ENCODE measurements at regions not wholly inside any gene's neighbourhood (a gene's known extent, or its start where the extent isn't known, plus 50 kb on each side); places are given as distances from the start of the nearest gene placed in this dataset.
"Not testable (repeated sequence)": the region's sequence is repeated elsewhere in the genome, so short reads cannot be mapped to it uniquely, and the experiment has no call there.

DNA sequence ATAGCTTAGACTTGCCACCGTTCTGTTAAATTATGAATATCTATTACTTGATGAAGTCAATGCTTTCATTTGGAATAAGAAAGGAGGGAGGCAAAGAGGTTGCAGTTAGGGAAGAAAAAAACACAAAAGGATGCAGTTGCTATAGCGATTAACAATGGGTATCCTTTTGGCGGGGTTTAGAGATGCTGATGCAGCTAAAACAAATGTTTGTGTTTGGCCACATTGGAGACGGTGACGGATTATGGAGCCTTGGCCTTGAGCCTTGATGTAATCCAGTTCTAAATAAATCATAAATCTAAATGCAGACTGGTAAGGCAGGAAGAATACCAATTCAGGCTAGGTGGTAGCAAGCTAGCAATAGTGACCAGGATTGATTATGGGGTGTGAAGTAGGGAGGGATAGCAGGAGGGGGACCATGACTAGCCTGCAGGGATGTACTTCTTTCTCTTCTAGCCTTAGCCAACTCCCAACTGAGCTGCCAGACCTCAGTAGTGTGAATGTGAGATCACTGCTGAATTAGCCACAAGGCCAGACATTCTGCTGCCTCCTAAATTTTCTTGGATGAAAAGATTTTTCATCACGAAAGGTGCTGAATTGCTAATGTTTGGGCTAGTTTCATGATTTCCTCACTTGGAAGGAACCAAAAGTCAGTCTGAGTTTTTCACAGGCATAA, 160.3 kb downstream of the TLR4 start:
- DNase-seq, result no peak

DNA sequence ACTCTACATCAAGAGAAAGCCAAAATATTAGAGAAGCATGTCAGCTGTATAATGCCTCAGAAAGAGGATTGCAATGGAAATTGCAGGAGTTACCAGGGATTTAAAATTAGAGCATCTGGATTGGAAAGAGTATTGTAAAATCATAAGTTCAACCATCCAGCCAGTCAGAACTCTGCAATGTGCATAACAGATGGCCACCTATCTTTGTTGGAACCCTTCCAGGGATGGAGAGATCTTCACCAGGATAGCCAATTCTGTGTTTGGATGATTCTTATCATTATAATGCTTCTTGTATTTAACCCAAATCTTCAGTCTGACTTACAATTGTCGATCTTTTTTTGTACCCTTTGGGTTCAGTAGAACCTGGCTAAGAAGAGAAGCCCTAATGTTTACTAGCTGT, 164.4 kb downstream of the TLR4 start:
- no peak for DNase-seq

DNA sequence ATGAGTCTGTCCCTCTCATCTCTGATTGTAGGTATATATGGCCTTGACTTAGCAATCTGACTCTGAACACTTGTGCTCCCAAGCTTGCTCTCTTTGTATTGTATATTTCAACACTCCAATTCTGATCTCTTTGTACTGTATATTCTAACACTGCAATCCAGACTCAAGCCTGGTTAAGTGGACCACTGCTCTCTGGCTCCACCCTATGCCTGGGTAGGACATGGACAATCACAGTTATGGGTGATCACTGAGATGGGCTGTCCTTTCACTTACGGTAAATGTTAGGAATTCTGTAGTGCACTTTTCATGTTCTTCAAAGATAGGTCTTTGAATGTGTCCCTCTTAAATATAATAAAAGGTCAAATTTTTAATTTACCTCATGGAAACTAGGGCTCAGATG, 165.1 kb downstream of the TLR4 start:
- DNase-seq, result no peak

DNA sequence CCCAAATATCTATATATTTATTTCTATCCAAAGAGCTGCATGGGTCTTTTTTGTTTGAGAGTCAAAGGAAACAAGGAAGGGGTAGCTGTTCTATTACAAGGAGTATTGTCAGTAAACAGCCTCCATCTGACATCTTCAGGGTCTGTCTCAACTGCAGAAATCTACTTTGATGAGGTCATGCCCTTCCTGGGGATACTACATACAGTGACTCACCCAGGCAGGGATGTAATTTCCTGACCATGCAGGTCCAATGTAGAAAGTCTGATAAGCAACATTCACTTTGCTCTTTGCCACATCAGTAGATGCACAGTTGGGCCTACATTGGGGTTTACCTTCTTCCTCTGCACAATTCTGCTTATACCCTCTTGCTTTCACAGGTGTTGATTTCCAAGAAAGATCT, 165.5 kb downstream of the TLR4 start:
- no peak for DNase-seq

DNA sequence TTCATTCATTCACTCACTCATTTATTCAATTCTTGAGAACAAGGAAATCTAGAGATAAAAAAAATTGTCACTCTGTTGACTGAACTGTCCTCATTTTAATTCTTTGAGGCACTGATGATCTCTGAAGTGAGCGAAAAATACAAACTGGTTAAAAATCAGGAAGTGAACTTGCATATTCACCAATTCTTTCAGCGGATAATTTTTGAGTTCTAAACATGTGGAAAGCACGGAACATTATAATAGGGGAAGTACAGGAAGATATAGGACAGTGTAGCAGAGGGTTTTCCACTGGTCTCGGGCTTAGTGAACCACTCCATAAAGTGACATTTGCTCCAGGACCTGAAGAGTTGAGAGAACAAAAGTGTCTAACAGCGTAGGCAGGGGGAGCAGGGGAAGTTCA, 169.5 kb downstream of the TLR4 start:
- no peak for DNase-seq

DNA sequence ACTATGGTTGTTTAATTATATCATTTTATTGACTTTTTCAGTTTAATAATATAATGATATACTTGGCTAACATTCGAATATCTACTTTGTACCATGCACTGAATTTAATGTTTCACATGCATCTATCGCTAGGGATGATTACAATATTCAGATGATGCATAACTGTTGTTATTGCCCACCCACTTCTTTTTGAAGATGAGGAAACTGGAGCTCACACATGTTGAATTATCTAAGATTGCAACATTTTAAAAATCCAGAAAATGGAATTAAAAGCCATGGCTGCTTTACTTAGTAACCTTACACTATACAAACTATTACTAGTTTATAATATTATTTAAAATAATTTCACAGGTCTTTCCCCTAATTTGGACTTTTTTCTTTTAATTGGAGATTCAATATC, 171.7 kb downstream of the TLR4 start:
- DNase-seq, result no peak

DNA sequence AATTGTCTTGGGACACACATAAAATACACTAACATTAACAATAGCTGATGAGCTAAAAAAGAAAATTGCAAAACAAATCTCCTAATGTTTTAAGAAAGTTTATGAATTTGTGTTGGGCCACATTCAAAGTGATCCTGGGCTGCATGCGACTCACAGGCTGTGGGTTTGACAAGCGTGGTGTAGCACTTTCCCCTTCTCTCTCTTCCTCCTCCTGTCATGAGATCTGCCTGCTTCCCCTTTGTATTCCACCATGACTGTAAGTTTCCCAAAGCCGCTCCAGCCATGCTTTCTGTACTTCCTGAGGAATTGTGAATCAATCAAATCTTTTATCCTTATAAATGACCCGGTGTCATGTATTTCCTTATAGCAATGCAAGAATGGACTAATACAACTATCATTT, 178.0 kb downstream of the TLR4 start:
- DNase-seq, result no peak

DNA sequence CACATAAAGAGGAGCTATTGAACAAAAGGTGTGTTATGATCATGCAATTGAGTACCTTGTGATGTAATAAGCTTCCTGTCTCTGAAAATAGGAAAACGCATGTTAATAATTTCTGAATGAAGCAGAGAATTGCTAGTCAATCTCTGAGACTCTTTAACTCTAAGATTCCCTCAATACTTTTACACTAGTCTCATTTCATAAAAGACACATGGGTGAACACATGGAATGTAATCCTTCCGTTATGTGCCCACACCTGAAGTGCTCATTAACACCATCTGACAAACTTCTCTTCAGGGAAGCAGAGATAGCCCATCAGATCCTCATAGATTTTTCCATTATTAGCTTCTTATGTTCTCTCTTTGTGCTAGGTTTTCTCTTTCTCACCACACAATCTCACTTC, 182.4 kb downstream of the TLR4 start:
- no peak for DNase-seq

DNA sequence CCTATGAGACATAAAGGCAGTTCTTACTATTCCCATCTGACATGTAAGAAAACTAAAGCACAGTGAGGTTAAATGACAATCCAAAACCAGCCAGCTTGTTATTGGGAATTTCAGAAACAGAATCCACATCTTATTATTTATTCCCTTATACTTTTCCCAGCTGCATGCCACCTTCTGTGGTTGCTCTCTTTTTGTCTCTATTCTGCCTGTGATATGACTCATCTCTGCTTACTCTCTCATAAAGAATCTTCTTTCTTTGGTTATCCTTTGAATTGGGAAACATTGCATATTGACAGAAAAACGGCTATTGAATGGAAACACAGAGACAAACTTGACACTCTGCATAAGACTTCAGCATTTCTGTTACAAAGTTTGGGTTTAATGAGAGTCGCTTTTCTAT, 183.2 kb downstream of the TLR4 start:
- no peak for DNase-seq

DNA sequence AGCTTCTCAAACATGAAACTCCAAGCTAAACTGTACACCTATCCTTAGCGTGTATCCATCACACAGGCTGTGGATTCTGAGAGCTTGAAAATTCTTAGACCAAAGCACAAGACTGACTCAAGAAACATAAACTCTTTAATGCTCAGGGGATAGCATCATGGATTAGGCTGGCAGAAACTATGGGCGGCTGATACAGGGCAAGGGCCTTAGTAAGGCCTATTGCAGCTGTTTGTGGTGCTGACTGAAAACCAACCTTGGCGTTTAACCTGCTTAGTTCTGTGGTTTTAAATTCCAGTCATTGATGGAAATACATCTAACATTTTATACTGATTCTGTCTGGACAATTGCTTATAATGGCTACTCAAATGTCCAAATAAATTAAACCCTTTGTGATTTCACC, 183.7 kb downstream of the TLR4 start:
- no peak for DNase-seq

DNA sequence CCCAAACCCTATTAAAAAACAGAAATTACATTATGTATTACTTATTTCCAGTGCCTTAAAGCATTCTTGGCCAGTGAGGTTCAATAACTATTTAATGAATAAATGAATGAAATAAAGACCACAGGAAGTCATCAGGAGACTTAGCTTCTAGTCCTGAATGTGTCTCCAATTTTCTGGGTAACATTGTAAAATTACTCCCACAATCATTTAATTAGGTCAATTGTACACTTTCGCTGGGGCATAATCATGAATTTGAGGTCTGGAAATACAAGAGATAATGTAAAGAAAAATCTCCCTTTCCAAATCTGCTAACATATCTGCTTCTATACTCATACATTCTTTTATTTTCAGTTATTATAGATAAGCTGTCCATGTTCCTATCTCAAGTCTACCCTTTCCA, 199.2 kb downstream of the TLR4 start:
- no peak for DNase-seq

DNA sequence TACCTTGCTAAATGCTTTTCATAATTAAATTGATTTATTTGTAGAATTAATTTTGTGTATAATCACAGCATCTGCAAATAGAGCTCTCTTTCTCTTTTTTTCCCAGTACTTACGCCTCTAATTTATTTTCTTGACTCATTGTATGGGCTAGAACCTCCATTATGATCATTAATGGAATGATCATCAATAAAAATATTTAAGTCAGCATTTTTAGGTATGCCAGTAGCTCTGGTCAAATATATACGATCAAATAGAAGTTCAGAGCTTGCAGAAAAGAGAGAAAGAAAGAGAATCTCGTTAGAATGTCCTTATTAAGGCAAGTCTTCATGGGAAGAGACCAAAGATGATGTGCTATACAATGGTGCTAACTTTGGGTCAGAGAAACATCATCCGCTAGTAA, 202.6 kb downstream of the TLR4 start:
- no peak for DNase-seq

DNA sequence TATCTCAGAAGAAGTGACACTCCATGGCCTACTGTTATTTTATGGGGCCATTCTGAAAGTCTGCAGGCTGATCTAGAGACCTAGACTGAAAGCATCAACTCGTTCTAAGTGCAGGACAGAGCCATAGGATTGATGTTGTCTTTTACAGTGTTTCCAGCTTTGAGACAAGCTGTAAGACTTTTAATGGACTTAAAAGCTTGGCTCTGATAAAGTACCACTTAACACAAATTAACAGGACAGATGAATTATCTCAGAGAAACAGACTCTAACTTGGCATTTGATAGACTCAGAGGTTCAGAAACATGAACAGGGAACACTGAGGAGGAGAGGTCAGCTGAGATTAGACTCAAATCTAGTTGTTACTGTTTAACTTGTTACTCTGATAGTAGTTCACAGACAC, 203.2 kb downstream of the TLR4 start:
- no peak for DNase-seq

DNA sequence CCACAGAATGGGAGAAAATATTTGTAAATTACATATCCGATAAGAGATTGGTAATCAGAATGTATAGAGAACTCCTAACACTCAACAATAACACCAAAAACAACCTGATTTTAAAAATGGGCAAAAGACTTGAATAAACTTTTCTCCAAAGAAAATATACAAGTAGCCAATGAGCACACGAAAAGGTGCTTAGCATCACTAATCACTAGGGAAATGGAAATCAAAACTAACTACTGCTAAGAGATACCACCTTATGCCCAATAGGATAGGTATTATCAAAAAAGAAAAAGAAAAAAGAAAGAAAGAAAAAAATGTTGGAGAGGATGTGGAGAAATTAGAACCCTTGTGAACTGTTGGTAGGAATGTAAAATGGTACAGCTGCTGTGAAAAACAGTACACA, 212.1 kb downstream of the TLR4 start:
- DNase-seq, result no peak

DNA sequence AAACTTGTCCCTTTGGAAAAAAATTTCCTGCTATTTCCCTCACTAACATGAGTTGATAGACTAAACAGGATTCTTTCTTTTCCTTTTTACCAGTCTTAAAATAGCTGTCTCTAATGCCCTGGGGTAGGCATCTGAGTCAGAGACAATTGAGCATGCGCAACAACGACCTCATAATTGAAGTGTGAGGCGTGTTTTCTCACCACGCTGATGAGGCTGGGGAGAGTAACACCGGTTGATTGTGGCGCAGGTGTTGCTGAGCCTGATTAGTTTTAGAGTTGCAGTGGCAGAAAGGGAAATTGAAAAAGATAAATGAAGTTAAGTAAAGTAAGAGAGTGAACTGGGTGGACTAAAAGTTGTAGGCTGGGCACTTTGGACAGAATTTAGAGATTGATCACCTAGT, 213.7 kb downstream of the TLR4 start:
- DNase-seq, result no peak

DNA sequence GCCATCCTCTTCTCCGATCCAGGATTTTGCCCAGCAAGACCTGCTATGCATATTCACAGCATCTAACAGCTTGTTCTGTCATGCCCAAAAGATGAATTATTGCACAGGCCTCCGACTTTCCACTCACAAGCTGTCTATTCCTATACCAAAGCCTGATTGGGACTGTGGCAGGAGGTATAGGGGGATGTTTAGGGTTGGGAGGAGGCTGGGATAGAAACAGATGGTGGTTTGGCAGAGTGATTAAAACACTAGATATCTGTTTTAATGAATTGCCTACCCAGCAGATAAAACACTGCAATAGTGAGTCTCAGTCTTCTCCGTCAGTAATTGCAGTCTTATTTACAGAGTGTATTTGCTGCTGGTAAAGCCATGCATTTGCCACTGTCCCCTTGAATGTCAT, 215.3 kb downstream of the TLR4 start:
- no peak for DNase-seq

DNA sequence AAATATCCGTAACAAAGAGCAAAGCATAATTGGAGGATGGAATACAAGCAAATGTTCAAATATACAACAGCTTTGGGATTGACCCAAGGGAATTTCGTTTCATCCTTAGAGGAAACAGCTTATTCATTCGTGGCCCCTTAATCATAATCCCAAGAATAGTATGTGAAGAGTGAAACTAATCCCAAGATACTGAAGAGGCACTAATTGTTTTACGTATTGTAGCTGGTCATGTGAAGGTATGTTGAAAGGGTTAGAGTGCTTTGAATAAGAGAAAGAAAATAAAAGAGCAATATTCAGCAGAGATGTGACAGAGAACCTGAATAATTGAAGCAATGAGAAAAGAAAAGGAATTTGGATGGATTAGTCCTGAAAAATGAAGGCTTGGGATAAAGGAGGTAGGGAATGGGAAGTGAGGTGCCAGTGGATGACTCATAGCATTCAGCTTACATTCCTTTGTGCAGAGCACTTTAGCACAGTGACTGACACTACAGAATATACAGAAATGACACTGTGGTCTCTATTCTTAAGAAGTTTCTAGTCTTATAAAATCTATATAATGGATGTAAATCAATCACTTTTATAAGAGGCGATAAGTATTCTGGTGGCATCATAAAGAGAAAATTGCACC, 221.9 kb downstream of the TLR4 start:
- no peak for DNase-seq

DNA sequence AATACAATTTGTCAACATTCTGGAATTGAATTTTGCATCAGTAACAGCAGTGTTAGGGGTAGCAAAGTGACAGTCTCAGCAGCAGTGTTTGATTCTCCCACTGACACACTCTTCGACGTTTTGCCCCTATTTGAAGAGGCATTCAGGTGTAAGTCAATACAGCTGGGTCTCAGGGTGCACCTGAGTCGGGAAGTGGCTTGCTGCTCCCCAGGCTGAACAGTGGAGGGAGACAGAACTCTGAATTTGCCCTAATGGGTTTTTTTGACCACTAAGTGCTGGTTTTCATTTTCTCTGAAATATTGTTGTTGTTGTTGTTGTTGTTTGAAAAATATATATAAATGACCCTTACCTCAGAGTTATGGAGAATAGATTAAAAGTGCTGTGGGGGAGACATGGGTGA, 223.2 kb downstream of the TLR4 start:
- no peak for DNase-seq

DNA sequence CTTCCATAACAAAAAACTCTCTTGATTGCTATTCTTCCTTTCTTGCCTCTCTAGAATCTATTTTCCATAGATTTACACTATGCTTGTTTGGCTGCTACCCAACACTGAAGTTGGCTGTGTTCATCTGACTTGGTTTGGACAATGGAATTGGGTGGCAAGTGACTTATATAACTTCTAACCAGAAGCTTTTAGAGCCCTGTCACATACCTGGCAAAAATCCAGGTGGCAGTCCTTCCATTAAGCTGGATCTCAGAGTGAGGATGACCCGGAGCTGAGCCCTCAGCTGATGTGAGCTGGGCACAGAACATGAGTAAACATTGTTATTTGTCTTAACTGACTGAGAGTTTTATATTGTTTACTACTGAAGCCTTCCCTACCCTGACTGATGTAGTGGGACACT, 225.7 kb downstream of the TLR4 start:
- DNase-seq, result no peak

DNA sequence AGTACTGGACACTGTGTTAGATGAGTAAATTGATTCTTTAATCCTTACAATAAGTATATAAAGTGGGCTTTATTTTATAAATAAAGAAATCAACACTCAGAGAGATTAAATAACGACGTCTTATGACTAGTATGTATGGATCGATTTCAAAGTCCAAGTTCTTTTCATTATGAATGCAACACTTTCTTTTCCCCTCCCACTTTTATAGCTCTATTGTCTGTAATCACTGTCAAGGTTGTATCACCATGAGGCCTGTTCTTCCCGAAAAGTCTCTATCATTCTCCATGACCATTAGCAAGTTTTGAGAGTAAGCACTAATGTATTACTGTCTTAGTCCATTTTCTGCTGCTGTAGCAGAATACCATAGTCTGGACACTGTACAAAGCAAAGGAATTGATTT, 228.4 kb downstream of the TLR4 start:
- no peak for DNase-seq

DNA sequence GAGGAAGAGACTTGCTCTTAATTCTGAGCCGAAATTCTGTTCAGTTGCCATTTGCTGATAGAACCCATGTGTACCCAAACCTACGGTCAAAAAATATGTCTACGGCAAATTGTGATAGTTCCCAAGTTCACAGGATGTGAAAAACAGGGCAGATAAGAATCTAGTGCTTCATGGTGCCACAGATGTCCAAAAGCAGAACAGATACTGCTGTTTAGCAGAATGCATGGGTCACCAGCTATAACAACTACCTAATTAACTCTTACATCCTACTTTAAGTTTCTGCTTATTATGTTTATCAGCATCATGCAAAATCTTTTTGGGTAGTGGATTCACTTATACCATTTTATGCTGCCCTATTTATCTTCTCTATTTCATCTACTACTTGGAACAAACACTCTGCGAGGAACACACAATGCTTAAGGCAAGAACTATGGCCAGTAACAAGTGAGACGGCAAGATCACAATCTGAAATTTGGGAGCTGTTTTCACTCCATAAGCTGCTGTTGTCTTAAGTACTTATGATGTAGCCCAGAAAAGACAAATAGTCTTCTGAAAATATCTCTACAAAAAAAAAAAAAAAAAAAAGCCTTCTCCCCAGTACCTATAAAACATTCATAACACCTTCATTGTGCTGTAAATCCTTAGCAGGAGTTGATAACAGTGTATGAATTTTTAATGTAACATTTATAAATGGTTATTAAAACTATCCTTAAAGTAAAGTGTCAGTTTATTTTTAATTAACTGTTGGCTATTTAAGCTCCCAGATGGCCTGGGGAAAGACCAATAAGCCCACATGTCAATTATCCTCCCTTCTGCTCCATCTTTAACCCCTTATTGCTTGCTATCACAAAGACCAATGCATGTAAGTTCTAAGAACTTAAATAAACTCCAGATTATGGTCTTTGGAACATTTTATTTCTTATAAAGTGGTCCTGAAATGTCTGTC, 232.3 kb downstream of the TLR4 start:
- no peak for DNase-seq

DNA sequence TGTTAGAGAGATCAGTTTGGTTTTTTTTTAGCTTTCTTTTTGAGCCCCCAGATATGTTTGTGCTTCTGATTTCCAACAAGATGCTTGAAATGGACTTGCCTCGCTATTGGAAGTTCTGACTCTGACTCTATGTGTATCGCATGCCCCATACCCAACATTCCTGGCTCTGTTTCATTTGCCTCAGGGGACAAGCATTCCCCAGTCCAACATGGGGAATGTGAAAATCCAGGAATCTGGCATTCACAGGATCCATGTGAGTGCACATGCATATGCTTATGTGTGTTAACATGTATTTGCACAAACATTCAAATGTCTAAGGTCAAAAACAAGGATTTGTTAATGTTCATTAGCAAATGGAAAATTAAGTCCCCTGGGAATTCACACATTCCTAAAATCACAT, 233.9 kb downstream of the TLR4 start:
- DNase-seq, result no peak

DNA sequence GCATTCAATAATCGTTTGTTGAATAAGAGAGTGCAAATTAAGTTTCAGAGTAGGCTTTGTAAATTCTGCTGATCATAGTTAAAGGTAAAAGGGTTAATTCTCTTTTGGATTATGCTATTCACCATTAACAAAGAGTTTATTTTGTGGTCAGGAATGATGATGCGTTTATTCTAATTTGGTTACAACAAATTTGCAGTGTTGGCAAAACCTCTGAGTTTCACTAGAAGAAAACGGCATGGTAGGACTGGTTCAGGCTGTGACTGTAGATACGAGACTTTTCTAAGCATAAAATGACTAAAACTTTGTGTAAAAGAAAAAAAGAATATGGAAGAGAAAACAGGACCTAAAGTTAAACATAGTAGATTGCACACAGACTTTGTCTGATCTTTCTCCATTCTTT, 234.7 kb downstream of the TLR4 start:
- no peak for DNase-seq

DNA sequence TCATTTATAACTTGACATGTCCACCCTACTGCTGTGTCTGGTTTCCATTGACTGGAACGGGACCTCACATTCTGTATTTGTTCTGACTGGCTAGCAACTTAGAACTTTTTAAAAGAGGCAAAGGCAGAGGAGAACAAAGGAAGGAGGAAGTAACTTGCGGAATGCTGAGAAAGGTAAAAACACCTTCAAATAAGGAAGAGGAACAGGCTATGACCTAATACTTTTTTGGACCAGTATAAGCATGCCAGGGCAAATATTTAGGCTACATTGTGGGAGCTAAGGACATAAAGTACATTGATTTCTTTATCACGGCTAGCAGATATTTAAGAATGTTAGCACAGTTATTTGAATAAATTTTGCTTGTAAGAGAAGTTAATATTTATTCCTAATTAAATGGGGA, 240.5 kb downstream of the TLR4 start:
- not testable (repeated sequence) for DNase-seq

All from amniotic stem cell (primary cell).